Psoas muscle (tissue), 7 donors: ENCODE measurements at regions not wholly inside any gene's neighbourhood (a gene's known extent, or its start where the extent isn't known, plus 50 kb on each side); places are given as distances from the start of the nearest gene placed in this dataset.

ENCODE experiments used
- ATAC-seq, 4 donors: fragments of 200-7000 bp; cut with Tn5 transposase; one replicate each; pipeline ENCODE4 v1.9.1; 2020; ENCODE audit warnings: moderate library complexity in 3 of 4, mild to moderate bottlenecking in 2 of 4
- DNase-seq, 2 donors: peaks; one replicate each; pipeline ENCODE4 v3.0.0-alpha.2; 2020
- H3K27ac ChIP-seq: fragments of 200-600 bp; one replicate; pipeline ENCODE4 v1.8.0; 2022
- H3K27me3 ChIP-seq, 3 donors: fragments of 200-600 bp in 1 of 3; one replicate each; pipeline versions ENCODE4 v1.6.1 to v1.8.0; 2013 to 2022; ENCODE audit warnings: low read length in 2 of 3, mild to moderate bottlenecking in 2 of 3, moderate library complexity in 1 of 3; ENCODE audit not compliant: insufficient read depth in 3 of 3
- H3K36me3 ChIP-seq, 2 donors: fragments of 200-600 bp in 1 of 2; one replicate each; pipeline versions ENCODE4 v1.6.1 to v1.8.0; 2013 to 2022; ENCODE audit warnings: low read depth in 1 of 2, mild to moderate bottlenecking in 1 of 2, moderate library complexity in 1 of 2; ENCODE audit not compliant: insufficient read depth in 1 of 2
- H3K4me1 ChIP-seq: fragments of 200-600 bp; one replicate; pipeline ENCODE4 v1.8.0; 2022
- H3K4me3 ChIP-seq: fragments of 200-600 bp; one replicate; pipeline ENCODE4 v1.8.0; 2022; ENCODE audit warnings: mild to moderate bottlenecking
- H3K9me3 ChIP-seq: fragments of 200-600 bp; one replicate; pipeline ENCODE4 v1.8.0; 2022
- CTCF ChIP-seq: fragments of 200-600 bp; IDR thresholded peaks from one replicate; pipeline ENCODE4 v1.8.0; 2022; ENCODE audit warnings: antibody characterized with exemption
- WGBS, 3 donors: extraction: QIAGEN DNeasy Blood & Tissue Kit; methylation state at CpG; one replicate each; pipeline versions ENCODE4 v1.1.6 to v1.1.7; 2013; 5-methylcytosine and 5-hydroxymethylcytosine counted together
- intact Hi-C, 2 donors: fragments of 100-400 bp; cut with DNase I; formaldehyde crosslinking; loops; one replicate each; pipeline versions ENCODE4 v1.11.0 to v1.14.2; 2022
- donor health status: healthy with polysubstance abuse.
- donor health status: DM: no; HTN: no; CAD: no; lungs with moderate emphysema.
- donor health status: Bipolar disorder and iron deficiency.
- donor health status: healthy.
- donor health status: DM: yes; HTN: yes; CAD: no.
- donor health status: DM: no; HTN: no; CAD: no.
- donor health status: DM: yes; HTN: yes; CAD: no.

GRCh38 chr16:79532273-79532672 lies 68.3 kb downstream of the MAF start:
- intact Hi-C loops = no loop called here
- DNase-seq = no peak
- H3K4me3 ChIP-seq = no peak overlapping the region
- no peaks in the 10 kb centered on the region for H3K9me3 ChIP-seq
- no peaks in the 10 kb centered on the region for H3K27me3 ChIP-seq
- ATAC-seq = no peak
- 60 to 79% (median 64%) methylated on average over 4 of the region's 4 CpGs for WGBS, 3 donors
- peaks cover 38% of the 10 kb centered on the region for H3K4me1 ChIP-seq
- peak overlapping the region; percentile 89 for H3K27ac ChIP-seq
- H3K36me3 ChIP-seq = no peaks in the 10 kb centered on the region
- TF ChIP-seq CTCF = no peak

GRCh38 chr16:79528338-79528737 lies 72.2 kb downstream of the MAF start:
- Histone ChIP-seq H3K36me3 (no peaks in the 10 kb centered on the region), H3K9me3 (no peaks in the 10 kb centered on the region), H3K27ac (no peak overlapping the region), H3K4me3 (no peak overlapping the region), H3K27me3 (no peaks in the 10 kb centered on the region), H3K4me1 (peaks cover 20% of the 10 kb centered on the region)
- WGBS, 3 donors = 16 to 21% (median 19%) methylated on average over 2 of the region's 2 CpGs
- DNase-seq (no peak), ATAC-seq (no peak)
- intact Hi-C loops = loop anchor here in 1 of 2 donors (5.0 kb wide), 1 partner anchor 56 kb away; no protein-coding TSS in a partner anchor
- no peak for TF ChIP-seq CTCF

GRCh38 chr16:79523971-79524370 lies 76.6 kb downstream of the MAF start:
- peaks cover 10% of the 10 kb centered on the region for H3K4me1 ChIP-seq
- no peak overlapping the region for H3K4me3 ChIP-seq
- H3K27ac ChIP-seq = no peak overlapping the region
- TF ChIP-seq CTCF = no peak
- 69 to 75% (median 73%) methylated on average over 9 of the region's 9 CpGs for WGBS, 3 donors
- H3K36me3 ChIP-seq = no peaks in the 10 kb centered on the region
- H3K9me3 ChIP-seq = no peaks in the 10 kb centered on the region
- DNase-seq (no peak), ATAC-seq (no peak)
- intact Hi-C loops = no loop called here
- no peaks in the 10 kb centered on the region for H3K27me3 ChIP-seq

GRCh38 chr16:79519448-79519847 lies 81.1 kb downstream of the MAF start:
- H3K36me3 ChIP-seq = no peaks in the 10 kb centered on the region
- H3K4me1 ChIP-seq = no peaks in the 10 kb centered on the region
- no peaks in the 10 kb centered on the region for H3K27me3 ChIP-seq
- intact Hi-C loops = no loop called here
- 52 to 57% (median 53%) methylated on average over 11 of the region's 11 CpGs for WGBS, 3 donors
- H3K4me3 ChIP-seq = no peak overlapping the region
- ATAC-seq (no peak), DNase-seq (peak; percentile 43 to 59)
- H3K27ac ChIP-seq = no peak overlapping the region
- no peaks in the 10 kb centered on the region for H3K9me3 ChIP-seq
- TF ChIP-seq CTCF = no peak

- Histone ChIP-seq H3K36me3 (no peaks in the 10 kb centered on the region), H3K4me3 (no peak overlapping the region), H3K9me3 (no peaks in the 10 kb centered on the region), H3K27me3 (no peaks in the 10 kb centered on the region), H3K4me1 (no peaks in the 10 kb centered on the region), H3K27ac (no peak overlapping the region)
- WGBS, 3 donors = 53 to 76% (median 56%) methylated on average over 2 of the region's 2 CpGs
- TF ChIP-seq CTCF = no peak
- DNase-seq = no peak
- intact Hi-C loops = no loop called here
- ATAC-seq = no peak
These were observed 83.4 kb downstream of the MAF start for GRCh38 chr16:79517156-79517555.
